Neural progenitor cell (in vitro differentiated cells): ENCODE measurements at regions not wholly inside any gene's neighbourhood (a gene's known extent, or its start where the extent isn't known, plus 50 kb on each side); places are given as distances from the start of the nearest gene placed in this dataset.

Experiments used
- CTCF ChIP-seq: fragments of 200-600 bp; sonication (generic); IDR thresholded peaks from 2 replicates; pipeline ENCODE4 v1.5.1; 2017; ENCODE audit warnings: antibody characterized with exemption, mild to moderate bottlenecking
- EZH2phosphoT487 ChIP-seq: fragments of 200-600 bp; sonication (generic); IDR thresholded peaks from 2 replicates; pipeline ENCODE4 v1.6.1; 2017; ENCODE audit warnings: antibody characterized with exemption

- TF ChIP-seq CTCF = no peak
- TF ChIP-seq EZH2phosphoT487 = no peak
Observed at GRCh38 chr4:44928785-44929184, 202.4 kb upstream of the GNPDA2 start.
